Fibroblast of skin of left quadriceps (primary cell): ENCODE measurements at regions not wholly inside any gene's neighbourhood (a gene's known extent, or its start where the extent isn't known, plus 50 kb on each side); places are given as distances from the start of the nearest gene placed in this dataset.
A peak's percentile ranks its signal among the peaks of the same experiment; 100 is the strongest.

Source experiments
- DNase-seq, 2 experiments: peaks; one replicate each; pipeline ENCODE4 v3.0.0-alpha.2; 2013; ENCODE audit warnings: low read depth in 2 of 2

DNA sequence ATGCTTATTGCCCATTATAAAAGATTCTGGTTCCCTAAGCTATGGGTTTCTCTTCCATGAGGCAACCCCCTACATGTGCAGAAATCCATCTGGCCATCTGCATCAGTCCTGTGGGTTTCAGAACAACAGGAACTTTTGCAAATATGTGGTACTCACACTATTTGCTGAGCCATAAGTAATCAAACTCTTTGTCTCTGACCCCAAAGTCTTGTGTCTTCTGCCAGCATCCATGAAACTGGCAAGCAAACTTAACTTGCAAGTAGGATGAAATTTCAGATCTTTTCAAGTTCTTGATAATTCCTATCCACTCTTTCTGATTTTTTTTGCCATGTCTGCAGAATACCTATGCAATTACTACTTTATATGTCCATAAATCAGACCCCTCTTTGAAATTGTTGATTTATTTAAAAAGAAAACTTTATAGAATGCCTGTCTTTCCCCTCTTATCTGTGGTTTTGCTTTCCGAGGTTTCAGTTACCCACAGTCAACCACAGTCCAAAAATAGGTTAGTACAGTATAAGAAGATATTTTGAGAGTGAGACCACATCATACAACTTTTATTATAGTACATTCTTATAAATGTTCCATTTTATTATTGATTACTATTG is 158.4 kb upstream of the IRX3 start:
- peak in 1 of 2 experiments; percentile 24 for DNase-seq

- no peak for DNase-seq
Measured at GRCh38 chr16:54443839-54444238, 157.3 kb upstream of the IRX3 start.

DNA sequence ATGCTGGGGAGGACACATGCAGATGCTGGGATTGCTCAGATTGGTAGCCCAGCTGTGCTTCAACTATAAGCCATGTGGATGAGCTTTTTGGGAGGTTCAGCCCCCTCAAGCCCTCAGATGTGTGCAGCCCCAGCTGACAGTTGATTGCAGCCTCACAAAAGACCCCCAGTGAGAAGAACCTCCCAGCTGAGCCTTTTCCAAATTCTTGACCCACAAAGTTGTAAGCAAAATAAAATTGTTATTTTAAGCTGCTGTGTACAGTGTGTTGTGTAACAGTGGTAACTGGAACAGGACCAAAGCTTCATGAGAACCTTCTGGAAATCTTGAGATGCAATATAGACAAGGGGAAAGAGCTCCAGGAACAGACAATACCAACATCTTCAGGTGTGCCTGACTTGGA is 156.8 kb upstream of the IRX3 start:
- DNase-seq = no peak

GRCh38 chr16:54442864-54443263 is 156.3 kb upstream of the IRX3 start:
- no peak for DNase-seq

GRCh38 chr16:54438469-54438868 is 151.9 kb upstream of the IRX3 start:
- DNase-seq = no peak

- DNase-seq = no peak
Measured at GRCh38 chr16:54437921-54438320, 151.3 kb upstream of the IRX3 start.

- no peak for DNase-seq
Measured at GRCh38 chr16:54437401-54437800, 150.8 kb upstream of the IRX3 start.

- no peak for DNase-seq
Measured at GRCh38 chr16:54436346-54436745, 149.8 kb upstream of the IRX3 start.

DNA sequence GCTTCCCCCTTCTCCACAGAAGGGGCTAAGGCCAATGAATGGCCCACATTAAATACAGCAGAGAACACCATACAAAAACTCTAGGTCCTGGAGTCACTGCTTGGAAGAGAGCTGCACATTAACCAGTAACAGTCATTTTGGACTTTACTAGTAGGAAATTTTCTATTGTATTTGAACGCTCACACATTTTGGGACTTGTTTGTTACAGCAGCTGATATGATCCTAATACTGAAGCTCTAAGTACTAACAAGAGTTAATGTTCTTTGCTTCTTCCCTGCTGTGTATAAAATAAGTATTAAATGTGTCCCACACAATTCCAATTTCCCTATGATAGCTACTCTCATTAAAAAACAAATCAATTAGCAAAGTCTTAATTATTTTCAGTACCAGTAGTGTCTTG is 148.3 kb upstream of the IRX3 start:
- DNase-seq = no peak

DNA sequence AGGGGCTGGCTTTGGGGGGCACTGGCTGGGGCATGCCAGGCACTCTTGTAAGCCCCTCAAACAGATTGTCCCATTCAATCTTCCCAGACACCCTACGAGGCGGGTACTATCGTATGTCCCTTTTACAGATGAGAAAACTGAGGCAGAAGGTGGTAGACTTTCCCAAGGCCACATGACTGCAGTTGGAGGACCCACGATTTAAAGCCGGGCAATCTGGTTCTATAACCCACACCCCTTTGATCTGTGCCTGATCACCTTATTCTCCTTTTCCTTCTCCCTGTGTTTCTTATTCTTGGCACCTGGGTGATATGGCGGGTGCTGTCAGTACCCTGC is 146.3 kb upstream of the IRX3 start:
- DNase-seq = no peak

DNA sequence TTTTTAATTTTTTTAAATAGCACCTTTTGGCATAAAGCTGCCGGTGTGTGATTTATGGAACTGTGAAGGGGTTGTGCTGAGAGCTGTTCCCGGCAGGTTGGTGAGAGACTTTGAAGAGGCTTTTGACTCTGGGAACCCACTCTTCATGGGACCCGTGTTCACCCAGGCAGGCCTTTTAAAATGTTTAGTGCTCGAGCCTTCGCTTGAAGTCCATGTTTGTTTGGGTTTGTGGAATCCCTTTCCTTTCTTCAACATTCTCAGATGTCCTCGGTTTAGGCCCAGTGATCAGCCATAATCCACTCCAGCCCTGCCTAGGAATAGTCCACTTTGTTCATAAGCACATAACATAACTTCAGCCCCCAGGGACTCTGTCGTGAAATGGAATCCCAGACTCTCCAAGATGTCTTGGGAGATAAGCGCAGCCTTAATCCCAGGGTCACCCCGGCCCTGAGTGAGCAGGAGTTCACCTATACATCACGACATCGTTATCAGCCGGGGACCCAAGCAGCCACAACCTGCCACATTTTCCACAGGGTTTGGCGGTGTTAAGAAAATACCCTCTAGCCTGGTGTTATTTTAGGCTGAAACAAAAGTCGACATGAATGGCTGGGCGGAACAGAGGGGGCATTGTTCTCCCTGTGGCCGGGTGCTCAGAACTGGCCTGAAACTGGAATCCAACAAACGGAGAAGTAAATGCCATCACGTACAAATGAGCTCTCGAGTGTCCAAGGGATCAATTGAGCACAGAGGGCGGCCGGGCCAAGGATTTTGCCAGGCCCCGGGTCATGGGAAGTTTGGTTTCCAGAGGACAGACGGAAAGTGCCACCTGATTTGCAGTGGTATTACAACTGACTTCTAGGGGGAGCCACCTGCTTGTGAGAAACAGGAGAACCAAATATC is 145.7 kb upstream of the IRX3 start:
- no peak for DNase-seq

DNA sequence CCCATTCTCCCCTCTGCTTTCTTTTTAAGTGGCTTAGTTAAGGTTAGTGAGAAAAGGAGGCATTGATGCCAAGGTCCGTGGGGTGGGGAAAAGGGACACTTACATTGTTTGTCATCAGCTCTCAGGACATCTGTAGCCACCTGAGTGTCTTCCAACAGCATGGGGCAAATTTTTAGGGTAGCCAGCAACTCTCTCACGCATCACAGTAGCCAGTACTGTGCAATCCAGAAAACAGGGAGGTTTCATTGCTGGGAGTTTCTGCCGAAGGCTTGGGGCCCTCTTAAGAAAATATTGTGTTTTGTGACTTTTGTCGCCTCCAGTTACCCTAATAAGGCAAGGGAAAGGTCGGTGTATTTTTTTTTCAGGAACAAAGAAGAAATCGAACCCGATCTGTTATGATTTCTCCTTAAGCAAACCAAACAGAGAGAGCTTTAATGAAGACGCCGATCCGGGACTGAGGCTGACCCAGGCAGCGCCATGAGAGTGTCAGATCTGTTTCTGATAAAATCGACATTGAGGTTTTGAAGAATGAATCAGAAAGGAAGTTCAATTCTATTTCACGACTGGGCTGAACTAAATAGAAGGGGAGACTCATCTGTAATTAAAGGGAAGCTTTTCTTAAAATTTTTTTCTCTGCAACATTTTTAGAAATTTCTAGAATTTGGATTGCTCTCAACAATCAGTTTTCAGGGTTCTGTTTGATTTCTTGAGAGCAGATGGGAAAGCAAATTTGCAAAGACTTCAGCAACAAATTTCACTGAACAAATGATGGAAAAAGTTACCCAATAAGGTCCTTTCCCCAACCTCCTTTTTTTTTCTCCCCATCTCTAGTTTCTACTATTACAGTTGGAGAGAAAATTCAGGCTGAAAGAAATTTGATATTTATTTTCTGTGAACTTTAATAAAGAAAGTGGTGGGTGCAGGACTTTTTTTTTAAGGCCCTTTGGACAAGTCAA is 144.7 kb upstream of the IRX3 start:
- peak; percentile 58 to 59 for DNase-seq

GRCh38 chr16:54430491-54431030 is 144.0 kb upstream of the IRX3 start:
- DNase-seq = peak; percentile 65 to 68

- no peak for DNase-seq
Measured at GRCh38 chr16:54429029-54429428, 142.4 kb upstream of the IRX3 start.

GRCh38 chr16:54426553-54426849 is 139.9 kb upstream of the IRX3 start:
- DNase-seq = no peak

DNA sequence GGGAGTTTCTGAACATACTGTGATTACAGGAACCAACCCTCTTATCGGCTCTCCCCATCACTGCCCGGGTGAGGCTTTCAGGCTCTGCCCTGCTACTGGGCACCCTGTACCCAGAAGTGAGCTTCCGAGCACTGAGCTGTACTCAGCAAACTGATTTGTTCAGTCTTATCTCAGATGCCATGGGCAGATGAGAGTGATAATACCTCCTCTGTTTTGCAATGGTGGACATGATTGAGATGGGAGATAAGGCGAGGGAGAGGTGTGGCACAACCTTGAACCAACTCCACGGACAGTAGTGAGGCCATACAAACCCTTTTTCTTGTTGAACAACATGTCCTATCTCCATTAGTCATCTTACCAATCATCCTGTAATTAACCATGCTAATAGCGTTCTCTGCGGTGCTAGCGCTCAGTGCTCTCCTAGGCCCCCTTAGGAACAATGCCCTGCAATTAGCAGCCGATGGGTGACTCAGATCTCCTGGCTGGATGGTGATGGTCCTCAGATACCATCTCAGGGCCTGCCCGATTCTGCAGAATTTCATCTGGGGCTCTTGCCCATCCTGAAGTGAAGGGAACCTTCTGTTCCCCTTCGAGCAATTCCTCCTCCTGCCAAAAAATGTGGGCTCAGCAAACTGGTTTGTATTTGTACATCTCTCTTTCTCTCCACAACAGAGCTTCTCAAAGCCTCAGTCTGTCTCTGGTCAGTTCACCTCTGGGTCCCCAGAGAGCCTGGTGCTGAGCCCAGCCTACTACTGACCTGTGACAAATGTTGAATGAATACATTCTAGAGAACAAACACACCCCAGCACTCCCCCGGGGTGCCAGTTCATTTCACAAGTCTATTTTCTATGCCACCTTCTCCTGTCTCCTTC is 139.3 kb upstream of the IRX3 start:
- no peak for DNase-seq

GRCh38 chr16:54425068-54425467 is 138.5 kb upstream of the IRX3 start:
- DNase-seq = no peak

- DNase-seq = no peak
Measured at GRCh38 chr16:54424043-54424451, 137.5 kb upstream of the IRX3 start.

- no peak for DNase-seq
Measured at GRCh38 chr16:54422569-54422978, 136.0 kb upstream of the IRX3 start.

DNA sequence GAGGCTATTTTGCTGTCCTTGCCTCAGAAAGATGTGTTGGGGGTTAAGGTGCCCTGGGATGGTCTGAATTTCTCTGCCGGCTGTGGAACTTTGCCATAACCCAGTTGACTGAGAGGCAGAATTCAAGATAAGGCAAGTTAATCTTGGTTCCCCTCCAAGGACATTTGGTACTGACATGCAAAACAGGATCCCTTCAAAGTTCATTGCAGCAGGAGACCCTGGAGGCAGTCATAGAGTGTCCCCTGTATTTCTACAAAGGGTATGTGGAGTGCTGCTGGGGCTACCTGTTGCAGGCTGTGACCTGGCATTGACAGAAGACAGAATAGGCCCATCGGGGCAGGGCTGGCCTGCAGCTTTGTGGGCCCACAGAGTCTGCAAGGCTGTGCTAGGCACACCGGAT is 135.6 kb upstream of the IRX3 start:
- no peak for DNase-seq

DNA sequence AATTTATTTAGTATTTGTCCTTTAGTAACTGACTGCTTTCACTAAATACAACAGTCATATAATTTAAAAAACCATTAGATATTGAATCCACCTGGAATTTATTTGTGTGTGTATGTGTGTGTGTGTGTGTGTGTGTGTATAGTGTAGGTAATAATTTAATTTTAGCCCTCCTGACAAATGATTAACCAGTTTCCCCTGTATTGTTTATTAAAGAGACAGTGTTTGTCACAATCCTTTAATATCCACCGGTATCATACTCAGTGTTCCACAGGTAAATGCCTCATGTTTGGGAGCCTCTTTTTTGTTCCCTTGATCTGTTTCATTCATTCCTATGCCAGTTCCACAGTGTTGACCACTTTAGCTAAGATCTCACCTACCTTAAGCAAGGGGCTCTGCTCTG is 134.6 kb upstream of the IRX3 start:
- no peak for DNase-seq
